Nephron (organoid): ENCODE measurements at regions not wholly inside any gene's neighbourhood (a gene's known extent, or its start where the extent isn't known, plus 50 kb on each side); places are given as distances from the start of the nearest gene placed in this dataset.

Source experiments
- H3K27ac Mint-ChIP-seq, 3 experiments: 2 replicates each; pipeline ENCODE4 v1.8.0; 2020; ENCODE audit warnings: mixed read lengths in 3 of 3, mild to moderate bottlenecking in 2 of 3, moderate library complexity in 1 of 3
- H3K27me3 Mint-ChIP-seq: 2 replicates; pipeline ENCODE4 v1.8.0; 2021; ENCODE audit warnings: low read depth, mild to moderate bottlenecking, moderate library complexity, mixed read lengths
- H3K36me3 Mint-ChIP-seq: 2 replicates; pipeline ENCODE4 v1.8.0; 2020; ENCODE audit warnings: low read depth, mixed read lengths
- H3K4me1 Mint-ChIP-seq: 2 replicates; pipeline ENCODE4 v1.8.0; 2020; ENCODE audit warnings: mixed read lengths
- H3K4me3 Mint-ChIP-seq, 3 experiments: 2 replicates each; pipeline ENCODE4 v1.8.0; 2020; ENCODE audit warnings: mild to moderate bottlenecking in 3 of 3, mixed read lengths in 3 of 3, moderate library complexity in 2 of 3
- H3K9me3 Mint-ChIP-seq: 2 replicates; pipeline ENCODE4 v1.8.0; 2020; ENCODE audit warnings: mixed read lengths
- CTCF ChIP-seq, 3 experiments: fragments of 200-600 bp; sonication (generic); IDR thresholded peaks; one replicate each; pipeline ENCODE4 v1.5.0; 2021; ENCODE audit warnings: antibody characterized with exemption in 3 of 3; ENCODE audit not compliant: unreplicated experiment in 3 of 3

GRCh38 chr3:74664606-74665005, 50.1 kb upstream of the CNTN3 start:
- H3K4me3 Mint-ChIP-seq: no peak overlapping the region
- H3K27me3 Mint-ChIP-seq: no peaks in the 10 kb centered on the region
- peaks cover 13% of the 10 kb centered on the region for H3K9me3 Mint-ChIP-seq
- no peak overlapping the region for H3K27ac Mint-ChIP-seq
- no peaks in the 10 kb centered on the region for H3K4me1 Mint-ChIP-seq
- TF ChIP-seq CTCF (IDR thresholded peaks at IDR 0.05; ENCODE audit: unreplicated experiment in 3 of 3): no peak
- H3K36me3 Mint-ChIP-seq: no peaks in the 10 kb centered on the region
